Endothelial cell of hepatic sinusoid (primary cell): ENCODE measurements at regions not wholly inside any gene's neighbourhood (a gene's known extent, or its start where the extent isn't known, plus 50 kb on each side); places are given as distances from the start of the nearest gene placed in this dataset.

ENCODE experiments used
- in situ Hi-C: cut with HindIII; loops from 2 replicates; pipeline ENCODE4 v1.10.0; 2017; ENCODE audit warnings: low sequenced_read_pairs

DNA sequence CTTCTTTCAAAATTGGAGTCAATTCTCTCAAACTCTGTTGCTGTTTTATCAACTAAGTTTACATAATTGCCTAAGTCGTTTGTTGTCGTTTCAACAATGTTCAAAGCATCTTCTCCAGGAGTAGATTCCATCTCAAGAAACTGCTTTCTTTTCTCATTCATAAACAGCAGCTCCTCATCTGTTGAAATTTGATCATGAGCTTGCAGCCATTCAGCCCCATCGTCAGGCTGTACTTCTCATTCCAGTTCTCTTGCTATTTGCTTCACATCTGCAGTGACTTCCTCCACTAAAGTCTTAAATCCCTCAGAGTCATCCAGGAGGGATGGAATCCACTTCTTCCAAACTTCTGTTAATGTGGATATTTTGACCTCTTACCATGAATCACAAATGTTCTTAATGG lies 230.6 kb downstream of the IRF8 start:
- in situ Hi-C loops, result no loop called here

DNA sequence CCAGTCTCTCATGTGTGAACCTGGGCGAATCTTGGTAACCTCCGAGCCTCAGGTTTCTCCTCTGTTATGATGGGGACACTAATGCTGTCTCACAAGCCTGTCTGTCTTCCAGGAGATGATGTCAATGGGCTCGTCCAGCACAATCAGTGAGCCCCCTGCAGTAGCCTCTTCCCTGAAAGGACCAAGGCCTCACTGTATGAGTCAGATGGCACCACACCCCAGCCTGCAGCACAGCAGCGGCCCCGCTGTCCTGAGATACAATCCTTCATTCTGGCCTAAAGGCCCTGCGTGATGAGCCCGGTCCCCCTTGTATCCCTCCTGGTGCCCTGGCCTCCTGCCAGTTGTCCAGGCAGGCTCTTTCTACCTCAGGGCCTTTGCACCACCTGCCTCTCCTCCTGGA lies 234.4 kb downstream of the IRF8 start:
- in situ Hi-C loops, result no loop called here

DNA sequence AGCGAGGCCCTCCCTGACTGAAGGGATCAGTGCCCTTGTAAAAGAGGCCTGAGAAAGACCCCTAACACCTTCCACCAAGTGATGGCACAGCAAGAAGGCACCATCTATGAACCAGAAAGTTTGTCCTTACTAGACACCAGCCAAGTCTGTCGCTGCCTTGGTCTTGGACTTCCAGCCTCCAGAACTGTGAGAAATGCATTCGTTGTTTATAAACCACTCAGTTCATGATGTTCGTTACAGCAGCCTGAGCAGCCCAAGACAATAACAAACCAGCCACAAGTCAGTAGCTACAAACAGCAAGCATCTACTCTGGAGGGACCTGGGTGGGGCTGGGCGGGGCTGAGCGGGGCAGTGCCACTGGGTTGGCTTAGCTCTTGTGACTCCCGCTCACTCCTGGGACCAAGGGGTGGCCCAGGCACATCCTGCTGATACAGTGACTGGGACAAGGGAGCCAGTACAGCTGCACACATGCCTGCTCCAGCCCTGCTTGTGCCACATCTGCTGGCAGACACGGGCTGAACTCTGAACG lies 234.9 kb downstream of the IRF8 start:
- in situ Hi-C loops, result no loop called here

DNA sequence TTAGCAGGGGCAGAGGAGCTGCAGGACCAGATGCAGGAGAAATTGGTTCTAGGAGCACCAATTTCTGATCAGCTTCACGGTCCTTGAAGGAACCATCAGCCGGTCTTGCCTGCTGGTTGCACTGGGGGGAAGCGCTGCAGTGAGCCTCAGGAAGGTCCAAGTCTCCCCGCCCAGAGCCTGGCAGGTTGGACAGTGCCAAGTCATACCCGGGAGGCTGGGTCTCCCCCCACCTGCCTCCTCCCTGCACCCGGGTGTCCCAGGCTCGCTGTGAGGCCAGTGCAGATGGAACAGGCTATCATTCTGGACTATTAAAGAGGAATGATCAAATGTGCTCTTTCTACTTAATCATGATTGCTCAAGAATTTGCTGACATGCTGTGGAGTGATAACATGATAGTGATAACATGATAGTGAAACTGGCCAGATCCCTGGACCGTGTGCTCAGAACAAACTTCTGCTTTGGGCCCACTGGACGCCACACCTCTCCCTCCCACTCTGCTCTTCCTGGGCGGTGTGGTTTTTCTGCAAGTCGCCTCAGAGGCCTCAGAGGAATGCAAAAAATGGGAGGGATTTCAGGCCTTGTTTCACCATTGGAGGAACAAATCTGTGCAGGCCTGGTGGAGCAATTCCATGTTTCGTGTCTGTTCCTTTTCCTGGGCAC lies 236.0 kb downstream of the IRF8 start:
- in situ Hi-C loops, result no loop called here

DNA sequence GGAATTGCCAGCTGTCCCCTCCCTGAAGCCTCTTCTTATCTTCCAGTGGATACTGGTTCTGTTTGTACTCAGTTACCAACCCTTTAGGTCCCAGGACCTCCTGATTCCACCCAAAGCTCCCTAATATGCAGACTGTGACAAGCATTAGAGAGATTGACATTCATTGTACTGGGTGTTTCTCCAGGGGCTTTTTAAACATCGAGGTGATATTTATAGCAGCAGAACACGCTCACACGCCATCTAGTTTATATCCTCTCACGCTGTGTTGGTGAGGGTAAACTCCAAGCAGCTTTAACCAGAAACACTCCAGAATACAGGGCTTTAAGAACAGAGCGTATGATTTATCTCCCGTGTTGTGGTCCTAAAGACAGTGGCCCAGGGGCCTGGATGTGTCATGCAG lies 238.4 kb downstream of the IRF8 start:
- in situ Hi-C loops, result no loop called here

DNA sequence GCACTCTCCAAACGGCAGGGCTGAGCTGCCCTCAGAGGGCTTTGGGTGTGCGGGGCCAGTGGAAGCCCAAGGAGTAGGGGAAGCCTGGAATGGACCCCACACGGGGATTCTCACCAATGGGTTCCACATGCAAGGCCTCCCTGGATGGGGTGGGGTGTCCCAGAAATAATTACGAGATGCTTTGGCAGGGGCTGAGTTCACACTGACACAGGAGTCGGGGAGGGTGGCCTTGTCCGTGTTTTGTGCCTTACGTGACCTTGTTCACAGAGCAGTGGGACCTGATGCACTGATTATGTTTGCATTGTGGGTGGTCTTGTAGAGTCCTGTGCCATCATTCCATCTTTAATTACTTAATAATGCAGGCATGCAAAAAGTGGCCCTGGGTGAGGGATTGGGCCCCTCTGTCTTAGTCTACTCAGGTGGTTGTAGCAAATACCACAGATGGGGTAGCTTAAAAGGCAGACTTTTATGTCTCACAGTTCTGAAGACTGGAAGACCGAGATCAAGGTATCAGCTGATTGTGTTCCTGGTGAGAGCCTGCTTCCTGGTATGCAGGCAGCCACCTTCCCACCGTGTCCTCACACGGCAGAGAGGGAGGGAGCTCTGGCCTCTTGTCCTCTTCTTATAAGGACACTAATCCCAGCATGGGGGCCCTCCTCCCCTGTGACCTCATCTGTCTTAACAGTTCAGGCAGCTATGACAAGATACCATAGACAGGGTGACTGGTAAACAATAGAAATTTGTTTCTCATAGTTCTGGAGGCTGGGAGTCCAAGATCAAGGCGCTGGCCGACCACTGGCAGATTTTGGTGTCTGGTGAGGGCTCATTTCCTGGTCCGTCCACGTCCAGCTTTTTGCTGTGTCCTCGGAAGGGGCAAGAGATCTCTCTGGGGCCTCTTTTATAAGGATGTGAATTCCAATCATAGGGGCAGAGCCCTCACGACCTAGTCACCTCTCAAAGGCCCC lies 239.4 kb downstream of the IRF8 start:
- in situ Hi-C loops, result no loop called here

DNA sequence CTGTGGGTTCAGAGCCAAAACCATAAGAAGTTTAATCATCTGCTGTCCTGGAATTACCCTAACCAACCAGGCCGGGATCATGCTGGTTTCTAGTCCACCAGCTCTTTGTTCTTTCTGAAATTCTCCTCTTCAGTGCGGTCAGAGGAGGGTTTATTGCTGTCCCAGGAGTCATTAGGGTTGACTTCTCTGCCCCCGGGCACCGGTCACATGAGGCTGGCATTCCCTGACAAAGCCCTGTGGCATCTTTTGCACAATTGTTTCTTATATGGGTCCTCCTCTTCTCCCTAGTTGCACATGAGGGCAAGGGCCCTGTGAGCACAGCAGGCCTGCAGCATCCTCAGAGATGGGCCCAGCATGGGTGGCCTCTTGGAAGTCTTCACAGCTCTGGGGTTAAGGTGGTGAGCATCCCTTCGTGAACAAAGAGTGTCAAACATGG lies 243.9 kb downstream of the IRF8 start:
- in situ Hi-C loops, result no loop called here

DNA sequence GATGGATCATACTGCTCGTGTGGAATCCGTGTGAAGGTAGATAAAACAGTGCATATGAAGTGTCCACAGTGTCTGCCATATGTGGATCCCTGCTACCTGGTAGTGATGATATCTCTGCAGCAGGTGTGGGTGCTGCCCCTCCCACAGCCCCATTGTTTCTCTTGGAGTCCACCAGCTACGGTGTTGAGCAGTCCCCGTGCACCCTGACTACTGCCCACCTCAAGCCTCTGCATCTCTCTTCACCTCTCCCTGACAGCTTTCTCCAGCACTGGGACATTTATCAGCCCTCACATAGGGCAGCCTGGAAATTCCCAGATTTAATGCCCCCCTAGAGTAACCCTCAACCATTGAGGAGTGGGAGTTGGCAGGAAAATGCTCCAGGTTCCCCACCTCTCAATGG lies 244.7 kb downstream of the IRF8 start:
- in situ Hi-C loops, result no loop called here

DNA sequence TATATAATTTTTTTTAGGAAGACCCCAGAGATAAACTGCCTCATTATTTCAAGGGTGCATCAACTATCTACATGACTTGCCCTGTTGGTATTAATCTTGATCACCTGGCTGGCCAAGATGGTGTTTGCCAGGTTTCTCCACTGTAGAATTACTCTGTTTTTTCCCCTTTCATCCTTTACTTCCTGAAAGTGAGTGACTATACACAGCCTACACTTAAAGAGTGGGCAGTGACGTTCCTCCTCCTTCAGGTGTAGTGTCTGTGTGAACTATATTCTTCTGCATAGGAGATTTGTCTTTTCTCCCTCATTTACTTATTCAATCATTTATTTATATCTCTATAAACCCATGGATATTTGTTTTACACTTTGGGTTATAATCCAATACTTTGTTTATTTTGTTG lies 246.7 kb downstream of the IRF8 start:
- in situ Hi-C loops, result no loop called here

DNA sequence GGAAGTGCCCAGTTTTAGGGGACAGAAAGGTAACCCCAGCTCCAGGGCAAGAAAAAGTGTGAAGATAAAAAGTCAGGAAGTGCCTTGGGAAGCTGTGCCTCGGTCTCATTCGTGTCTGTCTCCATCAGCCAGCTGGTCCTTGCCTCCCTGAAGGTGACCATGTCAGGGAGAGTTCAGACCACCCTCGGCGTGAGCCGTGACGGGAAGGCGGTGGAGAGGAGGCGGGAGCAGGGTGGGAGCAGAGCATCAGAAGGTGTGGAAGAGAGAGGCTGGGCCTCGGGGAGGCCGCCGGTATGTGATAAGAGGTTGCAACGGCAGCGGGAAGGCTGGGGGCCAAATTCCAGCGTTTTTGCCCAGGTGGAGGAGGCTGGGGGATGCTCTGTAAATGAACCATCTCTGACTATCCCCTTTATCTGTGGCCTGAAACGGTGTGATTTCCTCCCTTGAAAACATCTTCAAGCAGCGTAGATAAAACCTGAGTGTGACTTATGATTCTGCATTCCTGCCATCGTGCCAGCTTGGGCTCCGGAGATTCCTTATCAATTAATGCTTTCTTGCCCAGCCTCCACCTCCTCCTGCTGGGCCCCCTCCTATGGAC lies 251.8 kb downstream of the IRF8 start:
- in situ Hi-C loops, result no loop called here

DNA sequence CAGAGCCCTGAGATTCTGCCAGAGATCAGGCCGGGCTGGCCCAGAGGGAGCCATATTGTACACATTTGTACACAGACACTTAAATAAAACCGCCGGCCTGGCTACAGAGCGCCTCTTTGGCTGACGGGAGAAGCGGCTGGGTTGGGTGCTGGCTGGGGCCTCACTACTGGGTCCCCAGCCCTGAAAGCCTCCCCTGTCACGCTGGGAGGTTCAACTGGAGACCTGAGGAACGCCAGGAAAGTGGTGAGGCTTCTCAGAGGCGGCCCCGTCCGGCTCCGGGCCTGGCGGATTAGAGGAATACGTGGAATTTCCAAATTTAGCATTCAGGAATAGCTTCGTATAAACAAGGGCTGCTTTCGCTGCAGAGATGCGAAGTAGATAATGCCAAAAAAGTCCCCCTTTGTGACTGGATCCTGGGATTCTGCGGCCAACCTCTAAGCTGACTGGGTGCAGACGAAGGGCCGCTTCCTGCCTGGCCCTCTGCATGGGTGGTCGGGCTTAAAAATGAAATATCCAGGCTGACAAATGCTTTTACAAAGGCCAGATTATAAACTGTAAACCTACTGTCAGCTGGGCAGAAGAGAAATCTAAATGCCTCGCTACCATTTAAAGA lies 252.4 kb downstream of the IRF8 start:
- in situ Hi-C loops, result no loop called here

DNA sequence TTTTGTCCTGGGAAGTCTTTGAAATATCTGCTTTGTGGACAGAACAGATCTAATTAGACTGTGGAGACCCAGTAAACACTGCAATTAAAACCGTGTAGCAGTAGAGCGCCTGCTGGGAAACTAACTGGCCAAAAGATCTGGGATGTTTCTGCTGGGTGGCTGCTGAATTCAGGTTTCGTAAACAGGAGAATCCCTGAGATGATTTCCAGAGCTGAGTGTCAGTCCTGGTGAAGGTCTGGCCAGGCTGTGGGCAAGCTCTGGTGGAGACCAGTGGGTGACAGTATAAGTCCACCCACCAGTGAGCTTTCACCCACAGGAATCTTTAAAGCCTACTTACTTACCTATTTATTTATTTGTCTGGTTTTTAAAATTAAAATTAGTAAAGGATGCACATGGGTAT lies 257.2 kb downstream of the IRF8 start:
- in situ Hi-C loops, result no loop called here

DNA sequence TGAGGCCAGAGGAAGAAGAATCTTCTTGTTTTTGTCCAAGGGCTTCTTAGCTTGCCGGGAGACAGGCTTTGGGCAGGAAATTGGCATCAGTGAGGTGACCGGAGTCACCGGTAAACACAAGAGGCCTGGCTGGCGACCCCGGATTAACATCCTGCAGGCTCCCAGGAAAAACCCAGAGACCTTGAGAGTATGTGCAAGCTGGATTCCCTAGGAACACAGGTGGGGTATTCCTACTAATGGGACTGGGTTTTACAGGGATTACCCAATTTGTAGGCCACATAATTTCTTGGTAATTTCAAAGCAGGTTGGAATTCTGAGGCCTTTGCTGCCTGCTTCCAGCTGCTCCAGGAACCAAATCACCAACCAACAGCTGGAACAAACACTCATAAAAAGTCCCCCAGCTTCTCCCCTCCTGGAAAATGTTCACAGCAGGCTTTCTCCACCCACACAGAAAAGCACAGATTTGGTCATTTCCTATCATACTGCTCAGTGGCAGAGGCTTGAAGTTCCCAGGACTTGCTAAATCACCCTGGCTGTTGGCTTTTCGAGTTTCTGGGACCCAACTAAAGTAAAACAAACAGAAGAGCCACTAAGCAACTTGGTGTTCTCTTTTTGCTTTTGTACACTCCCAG lies 258.8 kb downstream of the IRF8 start:
- in situ Hi-C loops, result no loop called here

DNA sequence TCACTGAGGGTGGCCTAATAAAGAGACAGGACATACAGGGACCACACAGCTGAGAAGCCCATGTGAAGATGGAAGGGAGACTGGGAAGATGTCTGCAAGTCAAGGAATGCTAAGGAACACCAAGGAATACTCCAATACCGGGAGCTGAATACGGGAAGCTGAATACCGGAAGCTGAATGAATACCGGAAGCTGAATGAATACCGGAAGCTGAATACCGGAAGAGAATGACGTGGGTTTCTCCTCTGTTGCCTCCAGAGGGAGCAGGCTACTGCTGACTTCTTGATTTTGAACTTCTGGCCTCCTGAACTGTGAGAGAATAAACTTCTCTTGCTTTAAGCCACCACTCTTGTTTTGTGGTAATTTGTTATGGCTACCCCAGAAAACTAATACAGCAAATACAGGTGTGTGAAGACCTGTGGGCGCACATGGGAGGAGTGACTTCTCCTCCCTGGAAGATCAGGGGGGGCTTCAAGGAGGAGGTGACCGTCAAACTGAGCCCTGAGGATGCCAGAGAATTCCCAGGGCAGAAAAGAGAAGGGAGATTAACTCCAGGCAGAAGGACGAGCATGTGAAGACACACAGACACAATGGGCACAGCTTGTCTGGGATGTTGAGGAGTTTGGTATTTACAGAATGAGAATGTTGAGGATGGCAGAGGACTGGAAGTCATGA lies 259.9 kb downstream of the IRF8 start:
- in situ Hi-C loops, result no loop called here

DNA sequence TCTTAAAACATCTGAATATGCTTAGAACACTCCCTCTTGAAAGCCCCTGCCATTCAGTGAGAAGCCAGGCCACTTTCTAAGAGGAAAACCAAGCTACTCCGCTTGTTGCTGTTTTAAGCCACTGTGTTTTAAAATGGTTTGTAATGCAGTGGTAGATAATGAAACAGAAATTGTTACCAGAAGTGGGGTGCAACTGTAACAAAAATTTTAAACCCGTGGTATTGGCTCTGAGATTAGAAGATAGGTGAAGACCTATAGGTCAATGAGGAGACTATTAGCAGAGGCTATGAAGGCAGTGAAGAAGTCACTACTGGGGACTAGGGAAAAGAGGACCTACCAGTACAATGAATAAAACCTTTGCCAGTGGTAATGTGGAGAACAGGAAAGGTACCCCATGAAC lies 266.5 kb downstream of the IRF8 start:
- in situ Hi-C loops, result no loop called here

DNA sequence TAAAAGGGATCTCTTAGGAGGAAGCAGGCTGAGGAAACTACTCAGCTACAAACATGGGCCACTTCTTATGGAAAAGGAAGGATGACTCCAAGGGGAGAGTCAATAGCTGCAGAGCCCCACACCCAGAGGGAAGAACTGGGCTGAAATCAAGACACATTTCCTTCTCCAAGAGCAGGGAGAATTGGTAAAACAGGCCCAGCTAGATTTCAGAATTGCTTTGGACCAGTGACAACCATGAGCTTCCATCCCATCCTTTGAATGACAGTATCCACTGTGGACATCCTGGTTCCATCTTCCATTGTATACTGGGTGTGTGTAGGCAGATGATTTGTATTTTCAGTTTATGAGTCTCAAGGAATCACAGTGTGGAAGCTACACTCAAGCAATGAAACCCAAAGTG lies 267.5 kb downstream of the IRF8 start:
- in situ Hi-C loops, result no loop called here

DNA sequence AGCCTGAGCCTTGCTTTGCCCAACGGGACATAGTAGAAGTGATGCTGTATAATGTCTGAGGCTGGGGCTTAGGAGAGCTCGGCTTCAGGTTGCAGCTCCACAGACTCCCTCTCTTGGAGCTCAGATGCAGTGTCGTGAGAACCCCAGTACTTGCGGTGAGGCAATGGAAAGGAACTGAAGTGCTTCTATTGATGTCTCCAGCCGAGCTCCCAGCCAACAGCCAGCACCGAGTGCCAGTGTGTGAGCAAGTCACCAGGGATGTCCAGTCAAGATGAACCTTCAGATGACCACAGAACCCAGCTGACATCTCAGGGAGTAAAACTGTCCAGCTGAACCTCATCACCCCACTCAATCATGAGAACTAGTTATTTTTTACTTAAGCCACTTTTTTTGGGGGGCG lies 268.1 kb downstream of the IRF8 start:
- in situ Hi-C loops, result no loop called here

DNA sequence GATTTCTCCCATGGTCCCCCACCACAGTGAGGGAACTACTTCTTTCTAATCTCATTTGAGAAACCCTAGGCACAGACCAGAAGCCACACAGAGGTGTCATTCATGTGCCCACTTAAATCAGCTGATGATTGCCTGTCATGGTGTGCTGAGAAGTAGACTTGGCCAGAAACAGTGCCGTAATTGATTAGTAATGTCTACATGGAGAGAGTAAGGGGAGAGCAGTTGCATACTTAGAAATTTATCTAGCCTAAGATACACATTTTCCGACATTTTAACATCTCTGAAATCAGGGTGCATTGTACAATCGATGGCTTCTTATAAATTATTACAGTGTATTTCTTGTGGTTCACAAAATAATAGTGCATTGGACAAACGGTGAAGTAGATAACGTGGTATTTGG lies 271.8 kb downstream of the IRF8 start:
- in situ Hi-C loops, result no loop called here

DNA sequence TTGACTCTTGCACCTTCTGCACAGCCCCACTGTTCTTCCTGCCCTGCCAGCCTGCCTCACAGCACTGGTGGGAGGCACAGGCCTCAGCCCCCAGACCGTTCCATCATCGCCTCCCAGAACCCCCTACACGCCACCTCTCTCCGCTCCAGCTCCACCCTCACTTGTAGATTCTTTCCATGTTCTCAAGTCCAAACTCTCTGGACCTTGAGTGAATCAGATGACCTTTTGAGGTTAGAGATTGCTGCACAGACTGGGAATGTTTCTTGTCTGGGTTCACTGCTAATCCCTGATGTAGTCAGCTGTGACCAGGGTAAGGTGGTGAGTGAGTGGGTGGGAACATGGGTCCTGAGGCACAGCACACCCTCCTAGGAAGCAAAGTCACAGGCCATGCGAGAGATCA lies 272.4 kb downstream of the IRF8 start:
- in situ Hi-C loops, result no loop called here

DNA sequence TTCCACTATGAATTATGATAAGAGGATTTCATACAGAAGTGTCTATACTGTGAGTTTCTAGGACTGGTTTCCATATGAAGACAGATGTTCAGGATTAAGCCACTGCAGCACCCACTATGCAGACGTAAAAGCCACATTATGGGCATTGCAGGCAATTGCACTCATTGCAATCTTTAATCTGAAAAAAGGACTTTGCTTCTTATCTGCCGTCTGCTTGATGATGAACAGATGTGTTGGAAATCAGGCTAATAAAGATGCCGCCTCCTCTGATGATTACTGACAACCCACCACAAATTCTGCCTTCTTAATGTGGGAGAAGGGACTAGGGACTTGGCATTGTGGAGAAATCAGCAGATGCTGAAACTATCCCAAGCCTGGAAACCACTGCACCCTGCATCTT lies 276.9 kb downstream of the IRF8 start:
- in situ Hi-C loops, result no loop called here
